Activated CD4-positive, alpha-beta T cell treated with anti-CD3 and anti-CD28 coated beads, Interleukin-2, Interleukin-4, amounts not matched to agents 100 ng/mL and 50 ng/mL, durations not matched to agents 16 hours and 8 hours (primary cell): ENCODE measurements at regions not wholly inside any gene's neighbourhood (a gene's known extent, or its start where the extent isn't known, plus 50 kb on each side); places are given as distances from the start of the nearest gene placed in this dataset.

ENCODE experiments used
- DNase-seq: peaks from one replicate; pipeline ENCODE4 v3.0.0-alpha.2; 2020; ENCODE audit warnings: low spot score

DNA sequence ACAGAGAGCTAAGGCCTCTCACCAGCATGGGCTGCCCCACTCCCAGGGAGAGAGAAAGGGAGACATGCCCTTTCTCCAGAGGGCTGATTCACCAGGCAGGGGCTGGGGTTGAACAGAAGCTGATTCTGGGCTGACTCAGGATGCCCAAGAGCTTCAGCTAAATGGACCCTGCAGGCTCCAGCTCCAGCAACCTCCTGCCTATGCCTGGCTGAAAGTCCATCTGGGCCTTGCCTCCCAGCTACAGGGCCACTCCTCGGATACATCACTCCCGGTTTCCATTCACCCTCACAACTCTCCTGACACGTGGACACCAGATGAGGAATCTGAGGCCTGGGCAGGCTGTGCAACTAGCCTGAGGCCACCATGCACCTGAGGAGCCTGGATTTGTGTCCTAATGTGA, 215.5 kb downstream of the BUD13 start:
- no peak for DNase-seq

- no peak for DNase-seq
These were observed 216.3 kb downstream of the BUD13 start for GRCh38 chr11:116556483-116556882.

DNA sequence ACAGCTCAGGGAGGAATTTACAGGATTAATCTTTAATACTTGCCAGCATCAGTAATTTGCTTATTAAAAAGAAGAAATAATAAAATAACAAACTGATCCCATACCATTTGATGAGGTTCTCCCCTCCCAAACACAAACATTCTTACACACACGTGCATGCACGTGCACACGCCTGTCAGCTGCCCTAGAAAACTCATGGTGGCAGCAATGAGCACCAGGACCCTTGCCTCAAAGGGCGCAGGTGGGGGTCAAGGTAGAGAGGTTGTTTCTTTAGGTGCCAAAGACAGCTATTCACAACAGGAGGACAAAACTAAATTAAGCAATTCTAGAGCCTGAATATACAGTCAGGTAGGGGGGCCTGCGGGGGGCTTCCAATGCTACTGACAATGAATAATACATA, 219.3 kb downstream of the BUD13 start:
- no peak for DNase-seq

- DNase-seq, result no peak
These were observed 221.2 kb downstream of the BUD13 start for GRCh38 chr11:116551576-116551975.

GRCh38 chr11:116548256-116548655, 224.5 kb downstream of the BUD13 start:
- DNase-seq, result no peak

DNA sequence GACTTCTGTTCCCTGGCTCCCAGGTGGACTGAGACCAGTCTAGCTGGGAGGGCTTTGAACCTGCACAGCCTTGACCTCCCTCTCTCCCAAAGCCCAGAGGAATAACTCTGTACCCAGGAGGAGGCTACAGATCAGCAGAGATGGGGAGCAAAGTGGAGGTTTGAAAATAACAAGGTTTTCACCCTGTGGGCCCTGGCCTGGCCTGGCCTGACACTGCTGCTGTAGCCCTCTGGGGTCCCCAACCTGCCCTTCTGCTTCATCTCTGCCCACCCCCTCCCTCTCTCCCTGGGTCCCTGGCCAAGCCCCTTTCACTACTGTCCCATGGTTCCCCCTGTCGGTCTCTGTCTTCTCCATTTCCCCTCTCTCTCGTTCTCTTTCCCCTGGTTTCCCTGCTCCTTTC, 225.2 kb downstream of the BUD13 start:
- DNase-seq, result no peak

GRCh38 chr11:116545912-116546311, 226.9 kb downstream of the BUD13 start:
- DNase-seq, result no peak

DNA sequence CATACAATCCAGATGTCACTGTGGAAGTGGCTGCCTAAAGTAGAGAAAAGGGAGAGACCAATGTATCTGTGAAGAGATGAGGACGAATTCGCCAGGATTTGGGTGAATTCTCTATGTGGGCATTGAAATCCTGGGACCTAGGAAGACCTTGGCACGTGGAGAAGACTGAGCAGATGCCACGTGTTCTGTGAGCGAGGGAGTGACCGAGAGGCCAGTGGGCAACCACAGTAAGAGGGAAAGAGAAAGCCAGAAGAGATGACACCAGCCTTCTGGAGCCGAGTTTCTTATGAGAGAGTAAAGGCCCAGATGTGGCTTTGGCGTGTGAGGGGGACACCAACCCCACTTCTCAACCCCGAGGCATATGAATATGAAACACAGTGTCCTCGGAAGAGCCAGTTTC, 228.1 kb downstream of the BUD13 start:
- no peak for DNase-seq

- no peak for DNase-seq
These were observed 228.8 kb downstream of the BUD13 start for GRCh38 chr11:116543911-116544475.

DNA sequence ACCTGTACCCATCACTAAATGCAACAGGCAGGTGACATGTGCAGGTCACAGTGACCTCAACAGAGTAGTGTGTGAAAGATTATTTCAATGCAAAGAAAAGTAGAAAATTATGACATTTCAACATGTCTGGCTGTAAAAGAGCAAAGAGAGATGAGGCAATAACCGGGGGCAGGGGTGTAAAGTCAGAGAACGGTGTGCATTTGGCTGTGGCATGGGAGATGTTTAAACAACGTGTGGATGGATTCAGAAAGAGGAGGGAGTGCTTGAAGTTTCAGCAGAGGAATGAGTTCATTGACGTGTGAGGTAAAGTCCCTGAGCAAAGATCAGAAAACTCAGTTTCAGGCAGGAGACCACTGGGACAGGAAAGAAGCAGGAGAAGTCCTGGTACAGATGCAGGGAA, 229.7 kb downstream of the BUD13 start:
- no peak for DNase-seq

GRCh38 chr11:116542406-116542805, 230.4 kb downstream of the BUD13 start:
- DNase-seq, result no peak

GRCh38 chr11:116541460-116541859, 231.3 kb downstream of the BUD13 start:
- no peak for DNase-seq

DNA sequence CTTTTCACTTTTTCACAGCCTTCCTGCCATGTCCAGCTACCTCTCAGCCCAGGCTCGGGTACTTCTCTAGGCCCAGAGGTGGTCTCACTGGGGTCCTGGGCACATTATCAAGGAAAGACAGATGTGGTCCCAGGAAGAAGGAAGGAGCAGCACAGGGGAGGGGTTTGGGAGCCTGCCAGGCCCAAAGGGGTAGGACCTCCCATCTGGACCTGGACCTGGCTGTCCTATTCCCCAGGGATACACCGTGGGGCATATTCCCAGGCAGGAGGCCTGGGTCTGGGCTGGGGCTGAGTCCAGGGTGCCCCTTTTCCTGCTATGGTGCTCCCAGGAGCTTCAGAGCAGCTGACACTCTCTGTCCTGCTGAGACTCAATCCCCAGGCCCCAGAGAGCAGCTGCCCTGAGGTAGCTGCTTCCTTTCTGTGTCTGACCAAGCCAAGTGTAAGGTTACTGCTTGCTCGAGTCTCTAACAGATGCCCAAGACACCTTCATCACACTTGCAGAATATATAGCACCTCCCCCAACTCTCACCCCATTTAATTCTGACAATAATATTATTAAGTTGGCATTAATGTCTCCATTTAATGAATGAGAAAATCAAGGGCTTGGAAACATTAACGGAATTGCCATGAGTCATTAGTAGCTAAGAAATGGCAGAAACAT, 232.0 kb downstream of the BUD13 start:
- no peak for DNase-seq

GRCh38 chr11:116539836-116540418, 232.9 kb downstream of the BUD13 start:
- DNase-seq, result no peak

DNA sequence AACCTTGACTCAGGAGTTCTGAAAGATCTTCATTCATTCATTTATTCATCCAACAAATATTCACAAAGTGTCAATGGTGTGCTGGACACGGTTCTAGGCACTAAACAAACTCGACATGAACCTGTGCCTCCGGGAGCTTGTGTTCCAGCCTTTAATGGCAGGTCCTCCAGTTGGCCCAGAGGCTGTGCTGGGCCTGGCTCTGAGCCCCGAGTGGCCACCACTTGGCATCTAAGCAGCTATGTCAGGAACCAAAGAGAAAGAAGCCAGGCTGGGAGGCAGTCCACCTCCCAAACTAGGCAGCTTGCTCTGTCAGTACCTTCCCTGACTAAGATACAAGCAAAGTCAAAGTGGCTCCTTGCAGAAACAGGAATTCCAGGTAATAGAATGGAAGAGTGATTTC, 233.6 kb downstream of the BUD13 start:
- no peak for DNase-seq

GRCh38 chr11:116538677-116539076, 234.1 kb downstream of the BUD13 start:
- DNase-seq, result no peak

- DNase-seq, result no peak
These were observed 235.1 kb downstream of the BUD13 start for GRCh38 chr11:116537709-116538108.

GRCh38 chr11:116537121-116537520, 235.7 kb downstream of the BUD13 start:
- DNase-seq, result no peak

GRCh38 chr11:116536416-116536815, 236.4 kb downstream of the BUD13 start:
- DNase-seq, result no peak

DNA sequence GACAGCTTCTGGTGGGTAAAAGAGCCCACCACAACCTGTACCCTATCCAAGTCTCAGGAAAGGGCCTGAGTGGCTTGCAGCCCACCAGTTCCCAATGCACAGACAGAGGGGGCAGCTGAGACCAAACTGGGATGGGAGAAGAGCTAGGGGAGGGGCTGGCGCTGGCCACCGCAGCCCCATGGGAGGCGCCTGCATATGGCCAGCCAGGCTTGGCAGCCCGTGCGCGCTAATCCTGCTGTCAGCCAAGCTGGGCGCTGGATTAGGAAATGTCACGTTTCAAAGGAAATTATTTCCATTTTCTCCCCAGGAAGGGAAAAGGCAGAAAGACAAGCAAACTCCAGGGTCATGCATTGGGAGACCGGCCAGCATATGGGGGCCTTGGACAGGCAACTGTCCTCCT, 236.8 kb downstream of the BUD13 start:
- no peak for DNase-seq

GRCh38 chr11:116535120-116535519, 237.7 kb downstream of the BUD13 start:
- no peak for DNase-seq

DNA sequence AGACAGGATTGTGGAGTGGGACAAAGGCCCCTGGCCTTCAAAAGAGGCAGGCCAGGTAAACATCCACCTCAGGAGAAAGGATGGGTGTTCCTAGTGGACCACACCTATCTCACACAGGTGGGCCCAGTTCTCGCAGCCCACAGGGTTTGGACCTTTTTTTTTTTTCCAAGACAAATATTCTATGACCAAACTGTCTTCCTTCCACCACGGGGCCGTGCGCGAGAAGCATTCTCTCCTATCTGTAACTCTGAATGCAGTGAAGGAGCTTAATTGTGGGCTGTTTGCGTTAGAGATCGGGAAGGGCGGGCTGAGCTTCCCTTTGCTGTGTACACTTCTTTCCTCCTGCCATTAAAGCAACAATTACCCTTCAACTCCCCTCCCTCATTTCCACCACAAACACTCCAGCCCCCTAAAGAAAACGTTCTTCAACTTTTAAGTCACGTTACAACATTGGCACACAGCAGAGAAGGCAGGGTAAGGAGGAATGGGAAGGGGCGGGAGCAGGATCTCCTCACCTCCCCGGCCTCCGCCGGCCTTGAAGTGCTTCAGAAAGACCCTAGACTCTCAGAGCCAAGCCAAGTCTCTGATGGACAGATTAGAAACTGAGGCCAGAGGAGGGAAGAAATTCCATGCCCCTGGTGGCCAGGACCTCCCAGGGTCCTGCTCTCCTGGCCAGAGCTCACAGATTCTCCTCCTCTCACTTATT, 238.4 kb downstream of the BUD13 start:
- DNase-seq, result no peak

GRCh38 chr11:116533186-116533825, 239.5 kb downstream of the BUD13 start:
- no peak for DNase-seq
